Colonic mucosa (tissue), 4 donors: ENCODE measurements at regions not wholly inside any gene's neighbourhood (a gene's known extent, or its start where the extent isn't known, plus 50 kb on each side); places are given as distances from the start of the nearest gene placed in this dataset.

ENCODE experiments used
- DNase-seq: peaks from one replicate; pipeline ENCODE4 v3.0.0-alpha.2; 2020
- H3K27ac ChIP-seq: fragments of 200-600 bp; one replicate; pipeline ENCODE4 v1.8.0; 2021
- H3K27me3 ChIP-seq: fragments of 200-600 bp; one replicate; pipeline ENCODE4 v1.8.0; 2021
- H3K36me3 ChIP-seq: fragments of 200-600 bp; one replicate; pipeline ENCODE4 v1.8.0; 2021
- H3K4me1 ChIP-seq: fragments of 200-600 bp; one replicate; pipeline ENCODE4 v1.8.0; 2021; ENCODE audit warnings: mild to moderate bottlenecking
- H3K4me3 ChIP-seq: fragments of 200-600 bp; one replicate; pipeline ENCODE4 v1.8.0; 2021
- H3K9ac ChIP-seq, 2 donors: one replicate each; pipeline ENCODE4 v1.7.0; 2013; ENCODE audit warnings: control low read depth in 2 of 2, low read depth in 2 of 2, low read length in 2 of 2
- H3K9me3 ChIP-seq: fragments of 200-600 bp; one replicate; pipeline ENCODE4 v1.8.0; 2021
- intact Hi-C: fragments of 100-400 bp; cut with DNase I; formaldehyde crosslinking; loops from one replicate; pipeline ENCODE4 v1.14.1; 2022
- TF ChIP-seq, protein P1 (sequence below): fragments of 200-600 bp; IDR thresholded peaks from one replicate; pipeline ENCODE4 v1.8.0; 2022; ENCODE audit warnings: antibody characterized with exemption, mild to moderate bottlenecking
- donor health status: healthy.
- donor health status: DM: no; HTN: no; CAD: no.
- donor health status: DM: no; HTN: no; CAD: no.

GRCh38 chr2:109057686-109058085, 68.7 kb upstream of the EDAR start:
- intact Hi-C loops: no loop called here
- no peak overlapping the region for H3K27ac ChIP-seq
- H3K4me1 ChIP-seq: no peaks in the 10 kb centered on the region
- TF ChIP-seq, protein P1, sequence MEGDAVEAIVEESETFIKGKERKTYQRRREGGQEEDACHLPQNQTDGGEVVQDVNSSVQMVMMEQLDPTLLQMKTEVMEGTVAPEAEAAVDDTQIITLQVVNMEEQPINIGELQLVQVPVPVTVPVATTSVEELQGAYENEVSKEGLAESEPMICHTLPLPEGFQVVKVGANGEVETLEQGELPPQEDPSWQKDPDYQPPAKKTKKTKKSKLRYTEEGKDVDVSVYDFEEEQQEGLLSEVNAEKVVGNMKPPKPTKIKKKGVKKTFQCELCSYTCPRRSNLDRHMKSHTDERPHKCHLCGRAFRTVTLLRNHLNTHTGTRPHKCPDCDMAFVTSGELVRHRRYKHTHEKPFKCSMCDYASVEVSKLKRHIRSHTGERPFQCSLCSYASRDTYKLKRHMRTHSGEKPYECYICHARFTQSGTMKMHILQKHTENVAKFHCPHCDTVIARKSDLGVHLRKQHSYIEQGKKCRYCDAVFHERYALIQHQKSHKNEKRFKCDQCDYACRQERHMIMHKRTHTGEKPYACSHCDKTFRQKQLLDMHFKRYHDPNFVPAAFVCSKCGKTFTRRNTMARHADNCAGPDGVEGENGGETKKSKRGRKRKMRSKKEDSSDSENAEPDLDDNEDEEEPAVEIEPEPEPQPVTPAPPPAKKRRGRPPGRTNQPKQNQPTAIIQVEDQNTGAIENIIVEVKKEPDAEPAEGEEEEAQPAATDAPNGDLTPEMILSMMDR: no peak
- no peaks in the 10 kb centered on the region for H3K36me3 ChIP-seq
- no peaks in the 10 kb centered on the region for H3K9me3 ChIP-seq
- peak; percentile 6 for DNase-seq
- H3K27me3 ChIP-seq: no peaks in the 10 kb centered on the region
- no peak overlapping the region for H3K4me3 ChIP-seq
- no peak overlapping the region for H3K9ac ChIP-seq

DNA sequence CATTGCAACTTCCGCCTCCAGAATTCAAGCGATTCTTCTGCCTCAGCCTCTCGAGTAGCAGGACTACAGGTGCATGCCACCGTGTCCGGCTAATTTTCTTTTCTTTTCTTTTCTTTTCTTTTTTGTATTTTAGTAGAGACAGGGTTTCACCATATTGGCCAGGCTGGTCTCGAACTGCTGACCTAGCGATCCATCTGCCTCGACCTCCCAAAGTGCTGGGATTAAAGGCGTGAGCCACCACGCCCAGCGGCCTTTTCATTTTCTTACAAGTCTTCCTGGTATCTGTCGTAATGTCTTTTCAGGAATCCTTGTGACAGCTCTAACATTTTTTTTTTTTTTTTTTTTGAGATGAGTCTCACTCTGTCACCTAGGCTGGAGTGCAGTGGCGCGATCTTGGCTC, 66.4 kb upstream of the EDAR start:
- Histone ChIP-seq H3K27ac (no peak overlapping the region), H3K4me3 (no peak overlapping the region), H3K9ac (no peak overlapping the region), H3K36me3 (no peaks in the 10 kb centered on the region), H3K4me1 (no peaks in the 10 kb centered on the region), H3K9me3 (no peaks in the 10 kb centered on the region), H3K27me3 (no peaks in the 10 kb centered on the region)
- TF ChIP-seq, protein P1: no peak
- DNase-seq: peak; percentile 4
- intact Hi-C loops: no loop called here

- no peak overlapping the region for H3K4me3 ChIP-seq
- H3K27ac ChIP-seq: no peak overlapping the region
- intact Hi-C loops: no loop called here
- no peaks in the 10 kb centered on the region for H3K36me3 ChIP-seq
- no peak for DNase-seq
- no peaks in the 10 kb centered on the region for H3K27me3 ChIP-seq
- no peaks in the 10 kb centered on the region for H3K9me3 ChIP-seq
- TF ChIP-seq, protein P1: no peak
- H3K4me1 ChIP-seq: no peaks in the 10 kb centered on the region
- H3K9ac ChIP-seq: no peak overlapping the region
Measured at GRCh38 chr2:109054865-109055264, 65.8 kb upstream of the EDAR start.

GRCh38 chr2:109053716-109054115, 64.7 kb upstream of the EDAR start:
- Histone ChIP-seq H3K4me3 (no peak overlapping the region), H3K9me3 (no peaks in the 10 kb centered on the region), H3K36me3 (no peaks in the 10 kb centered on the region), H3K27me3 (no peaks in the 10 kb centered on the region), H3K9ac (no peak overlapping the region), H3K27ac (no peak overlapping the region), H3K4me1 (no peaks in the 10 kb centered on the region)
- TF ChIP-seq, protein P1: no peak
- DNase-seq: peak; percentile 8
- intact Hi-C loops: no loop called here

DNA sequence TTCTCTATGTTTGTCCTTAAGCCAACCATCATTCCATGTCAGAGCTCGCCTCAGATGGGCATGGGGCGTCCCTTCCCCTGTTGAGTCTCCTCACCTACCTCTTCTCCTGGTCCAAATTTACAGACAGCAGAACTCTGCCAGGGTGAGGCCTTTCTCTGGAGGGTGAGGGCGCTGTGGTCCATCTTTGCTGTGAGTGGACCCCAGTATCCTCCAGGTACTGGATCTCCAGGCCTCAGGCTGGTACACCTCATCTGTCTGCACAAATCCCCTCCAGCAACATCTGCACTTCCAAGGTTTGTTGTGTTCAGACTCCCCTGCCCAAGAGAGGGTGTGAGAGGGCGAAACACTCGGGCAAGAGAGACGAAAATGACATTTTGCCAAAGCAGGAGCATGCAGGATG, 63.9 kb upstream of the EDAR start:
- TF ChIP-seq, protein P1: no peak
- H3K9ac ChIP-seq: no peak overlapping the region
- intact Hi-C loops: no loop called here

GRCh38 chr2:109049022-109049421, 60.0 kb upstream of the EDAR start:
- Histone ChIP-seq H3K9me3 (no peaks in the 10 kb centered on the region), H3K36me3 (no peaks in the 10 kb centered on the region), H3K4me1 (no peaks in the 10 kb centered on the region), H3K4me3 (no peak overlapping the region), H3K27me3 (no peaks in the 10 kb centered on the region), H3K9ac (no peak overlapping the region), H3K27ac (no peak overlapping the region)
- DNase-seq: no peak
- TF ChIP-seq, protein P1: no peak
- intact Hi-C loops: no loop called here

More for the DNA sequence above, 63.9 kb upstream of the EDAR start:
- H3K4me3 ChIP-seq: no peak overlapping the region
- no peaks in the 10 kb centered on the region for H3K9me3 ChIP-seq
- H3K27me3 ChIP-seq: no peaks in the 10 kb centered on the region
- peak; percentile 9 for DNase-seq
- no peaks in the 10 kb centered on the region for H3K4me1 ChIP-seq
- H3K36me3 ChIP-seq: no peaks in the 10 kb centered on the region
- no peak overlapping the region for H3K27ac ChIP-seq
